GM19397 (cell line): ENCODE measurements at regions not wholly inside any gene's neighbourhood (a gene's known extent, or its start where the extent isn't known, plus 50 kb on each side); places are given as distances from the start of the nearest gene placed in this dataset.

Source experiments
- ATAC-seq: cut with Tn5 transposase; IDR thresholded peaks from one replicate; pipeline ENCODE4 v1.9.1; 2021; ENCODE audit warnings: mild to moderate bottlenecking, moderate library complexity; ENCODE audit not compliant: unreplicated experiment

GRCh38 chr2:193566276-193566675 lies 1371.5 kb upstream of the TMEFF2 start:
- no peak for ATAC-seq

DNA sequence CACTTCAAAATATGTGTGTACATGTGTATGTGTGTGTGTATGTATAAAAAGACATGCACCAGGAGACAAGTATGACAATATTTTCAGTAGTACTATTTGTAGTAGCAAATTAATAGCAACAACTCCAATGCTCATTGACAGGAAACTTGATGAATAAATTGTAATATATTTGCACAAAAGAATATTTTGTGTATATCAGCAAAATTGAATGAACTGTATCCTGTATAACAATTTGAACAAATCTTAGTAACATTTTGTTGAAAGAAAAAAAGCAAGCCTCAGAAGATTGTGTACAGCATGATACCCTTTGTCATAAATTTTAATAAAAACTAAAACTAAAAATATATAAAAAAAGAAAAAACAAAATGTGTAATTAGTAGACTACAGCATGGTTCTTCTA lies 1367.3 kb upstream of the TMEFF2 start:
- no peak for ATAC-seq

DNA sequence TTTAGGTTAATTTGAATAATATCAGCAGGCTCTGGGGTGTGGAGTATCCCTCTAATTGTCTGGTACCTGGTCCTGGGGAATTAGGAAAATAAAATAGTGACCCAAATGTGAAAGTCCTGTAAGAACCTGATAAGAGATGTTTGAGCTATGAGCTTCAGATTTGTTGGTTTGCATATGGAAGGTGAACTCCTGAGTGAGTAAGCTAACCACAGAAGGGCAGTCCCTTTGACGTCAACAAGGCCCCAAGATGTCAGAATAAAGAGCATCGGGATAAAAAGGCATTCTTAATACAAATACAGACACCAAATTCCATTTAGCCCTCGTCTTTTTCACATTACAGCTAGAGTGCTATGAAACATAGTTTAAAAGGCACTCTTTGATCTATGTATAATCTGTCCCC lies 1366.3 kb upstream of the TMEFF2 start:
- peak; percentile 47 for ATAC-seq

DNA sequence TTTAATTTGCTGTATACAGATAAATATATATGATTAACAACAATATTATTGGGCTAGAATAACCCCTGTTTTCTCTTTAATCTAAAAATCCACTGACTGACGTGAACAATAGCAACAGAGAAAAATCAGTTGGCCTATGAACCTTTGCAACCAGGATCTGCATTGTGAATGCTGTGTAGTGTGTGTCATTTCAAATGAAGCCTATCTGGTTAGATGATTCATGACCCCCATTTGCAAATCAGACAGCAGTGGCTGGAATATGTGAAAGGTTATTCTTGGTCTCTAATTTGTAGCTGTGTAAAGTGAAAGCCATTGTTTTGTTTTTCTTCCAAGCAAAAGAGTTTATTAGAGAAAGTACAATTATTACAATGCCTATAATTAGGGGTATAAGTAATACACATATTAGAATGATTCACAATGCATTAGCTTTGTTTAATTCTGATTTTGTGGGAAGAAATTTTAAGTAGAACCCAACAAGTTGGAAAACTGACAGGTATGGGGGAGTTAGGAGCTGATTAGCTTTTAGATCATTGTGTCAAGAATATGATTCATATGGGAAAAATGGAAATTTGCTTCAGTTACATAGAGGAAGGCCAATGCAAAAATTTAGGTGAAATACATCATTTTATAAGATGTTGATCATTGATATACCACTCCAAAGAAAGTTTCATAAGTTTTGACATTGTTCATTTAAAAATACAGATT lies 1362.2 kb upstream of the TMEFF2 start:
- no peak for ATAC-seq

DNA sequence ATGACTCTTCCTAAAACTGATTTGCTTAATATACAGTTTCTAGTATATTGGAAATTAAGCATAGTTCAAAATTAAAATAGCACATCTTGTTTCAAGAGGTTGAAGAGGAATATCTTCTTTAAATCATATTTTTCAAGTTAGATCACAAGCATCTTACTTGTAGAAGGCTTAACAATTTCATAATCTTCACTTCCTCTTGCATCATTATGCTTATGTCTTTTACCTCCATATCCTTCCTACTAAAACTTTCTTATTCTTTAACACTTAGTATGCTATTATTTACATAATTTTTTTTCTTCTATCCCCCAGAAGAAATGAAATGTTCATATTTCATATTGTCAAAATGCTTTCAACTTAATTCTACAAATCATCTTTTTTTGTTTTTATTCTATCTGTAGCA lies 1354.9 kb upstream of the TMEFF2 start:
- no peak for ATAC-seq

- peak; percentile 48 for ATAC-seq
Measured at GRCh38 chr2:193542762-193543161, 1348.0 kb upstream of the TMEFF2 start.

DNA sequence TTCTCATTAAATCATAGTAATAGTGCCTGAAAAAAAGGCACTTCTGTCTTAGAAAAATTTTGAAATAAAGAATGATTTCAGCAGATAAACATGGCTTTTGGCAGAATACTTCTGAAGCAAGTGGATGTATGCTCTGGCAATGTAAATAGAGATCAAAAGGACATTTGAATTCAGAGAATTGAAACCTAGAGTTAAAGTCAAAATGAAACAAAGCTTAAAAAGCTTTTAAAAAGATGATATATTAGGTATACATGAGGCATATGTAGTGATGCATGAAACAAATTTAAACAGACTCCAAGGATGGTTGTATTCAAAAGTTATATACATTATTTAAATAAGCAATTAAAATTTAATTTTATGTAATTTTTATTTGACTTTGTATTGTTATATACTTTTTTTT lies 1344.5 kb upstream of the TMEFF2 start:
- ATAC-seq = peak; percentile 87

DNA sequence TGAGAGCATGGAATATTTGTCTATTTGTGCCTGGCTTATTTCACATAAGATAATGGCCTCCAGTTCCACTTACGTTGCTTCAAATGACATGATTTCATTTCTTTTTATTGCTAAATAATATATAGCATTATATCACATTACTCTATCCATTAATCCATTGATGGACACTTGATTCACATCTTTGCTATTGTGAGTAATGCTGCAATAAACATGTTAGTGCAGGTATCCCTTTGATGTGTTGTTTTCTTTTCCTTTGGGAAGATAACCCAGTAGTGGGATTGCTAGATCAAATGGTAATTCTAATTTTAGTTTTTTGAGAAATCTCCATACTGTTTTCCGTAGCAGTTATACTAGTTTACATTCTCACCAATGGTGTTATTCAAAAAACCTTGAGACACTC lies 1343.3 kb upstream of the TMEFF2 start:
- no peak for ATAC-seq

GRCh38 chr2:193537531-193537930 lies 1342.8 kb upstream of the TMEFF2 start:
- no peak for ATAC-seq

DNA sequence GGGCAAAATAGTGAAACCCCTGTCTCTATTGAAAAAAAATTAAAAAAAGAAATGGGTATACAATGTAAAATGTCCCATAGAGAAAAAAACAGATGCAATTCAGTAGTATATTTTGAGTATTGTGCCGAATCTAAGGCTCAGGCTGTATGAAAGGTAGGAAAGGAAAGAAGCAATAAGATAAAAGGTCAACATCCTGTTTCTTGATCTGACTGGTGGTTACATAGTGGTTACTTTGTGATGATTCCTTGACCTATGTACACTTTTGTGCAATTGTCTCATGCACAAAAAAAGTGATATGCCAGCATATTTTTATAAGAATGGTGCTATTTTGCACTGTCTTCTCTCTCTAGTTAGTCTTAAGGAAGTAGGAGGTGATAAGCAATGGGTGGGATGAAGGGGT lies 1333.7 kb upstream of the TMEFF2 start:
- no peak for ATAC-seq

GRCh38 chr2:193527146-193527545 lies 1332.4 kb upstream of the TMEFF2 start:
- no peak for ATAC-seq

- no peak for ATAC-seq
Measured at GRCh38 chr2:193523662-193524061, 1328.9 kb upstream of the TMEFF2 start.

GRCh38 chr2:193521523-193521922 lies 1326.8 kb upstream of the TMEFF2 start:
- no peak for ATAC-seq

- ATAC-seq = no peak
Measured at GRCh38 chr2:193520709-193521458, 1326.2 kb upstream of the TMEFF2 start.

DNA sequence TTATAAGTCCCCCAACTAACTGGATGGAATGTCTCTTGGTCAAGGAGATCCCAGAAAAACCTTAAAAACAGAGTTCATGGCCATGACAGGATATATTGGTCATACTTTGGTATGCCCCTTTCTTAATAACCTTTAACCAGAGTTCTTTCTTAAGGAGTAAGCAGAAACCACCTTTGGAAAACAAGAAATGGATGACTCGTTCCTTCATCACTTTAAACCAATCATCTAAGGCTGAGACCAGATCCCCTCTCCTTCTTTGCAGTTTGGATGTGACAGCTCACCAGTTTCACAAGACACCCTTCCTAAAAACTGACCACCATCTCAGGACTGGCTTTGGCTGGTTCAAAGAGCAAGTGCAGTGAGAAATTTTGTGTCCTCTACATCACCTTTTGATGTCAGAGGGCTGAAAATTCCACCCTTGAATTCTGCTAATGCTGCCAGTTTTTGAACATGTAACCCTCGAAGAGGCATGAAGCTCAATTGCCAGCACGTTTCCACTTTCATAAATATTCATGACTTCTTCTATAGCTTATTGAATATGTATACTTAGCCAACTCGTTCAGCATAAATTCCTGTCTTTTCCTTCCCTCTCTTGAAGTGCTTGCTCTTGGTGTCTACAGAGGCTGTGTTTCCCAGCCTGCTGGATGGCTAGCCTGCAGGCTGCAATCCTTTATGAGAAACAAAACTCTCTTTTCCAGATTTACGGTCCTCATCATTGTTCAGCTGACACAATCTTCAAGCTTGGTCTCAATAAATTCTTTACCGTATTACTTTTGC lies 1323.5 kb upstream of the TMEFF2 start:
- no peak for ATAC-seq

GRCh38 chr2:193517615-193518014 lies 1322.9 kb upstream of the TMEFF2 start:
- ATAC-seq = no peak

DNA sequence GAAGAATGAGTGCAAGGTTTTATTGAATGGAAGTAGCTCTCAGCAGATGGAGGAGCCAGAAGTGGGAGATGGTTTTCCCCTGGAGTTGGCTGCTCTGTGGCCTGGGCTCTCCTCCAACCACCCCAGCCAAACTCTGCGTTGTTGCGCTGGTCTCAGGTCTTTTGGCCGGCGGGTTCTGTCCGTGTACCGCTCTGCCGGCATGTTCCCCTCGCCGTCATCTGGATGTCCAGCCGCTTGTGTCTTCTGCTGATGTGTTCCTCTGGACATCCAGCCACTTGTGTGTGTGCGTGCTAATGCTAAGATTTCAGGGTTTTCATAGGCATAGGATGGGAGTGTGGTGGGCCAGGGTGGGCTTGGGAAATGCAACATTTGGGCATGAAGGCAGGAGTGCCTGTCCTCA lies 1311.3 kb upstream of the TMEFF2 start:
- ATAC-seq = no peak

GRCh38 chr2:193505620-193506019 lies 1310.9 kb upstream of the TMEFF2 start:
- ATAC-seq = no peak

DNA sequence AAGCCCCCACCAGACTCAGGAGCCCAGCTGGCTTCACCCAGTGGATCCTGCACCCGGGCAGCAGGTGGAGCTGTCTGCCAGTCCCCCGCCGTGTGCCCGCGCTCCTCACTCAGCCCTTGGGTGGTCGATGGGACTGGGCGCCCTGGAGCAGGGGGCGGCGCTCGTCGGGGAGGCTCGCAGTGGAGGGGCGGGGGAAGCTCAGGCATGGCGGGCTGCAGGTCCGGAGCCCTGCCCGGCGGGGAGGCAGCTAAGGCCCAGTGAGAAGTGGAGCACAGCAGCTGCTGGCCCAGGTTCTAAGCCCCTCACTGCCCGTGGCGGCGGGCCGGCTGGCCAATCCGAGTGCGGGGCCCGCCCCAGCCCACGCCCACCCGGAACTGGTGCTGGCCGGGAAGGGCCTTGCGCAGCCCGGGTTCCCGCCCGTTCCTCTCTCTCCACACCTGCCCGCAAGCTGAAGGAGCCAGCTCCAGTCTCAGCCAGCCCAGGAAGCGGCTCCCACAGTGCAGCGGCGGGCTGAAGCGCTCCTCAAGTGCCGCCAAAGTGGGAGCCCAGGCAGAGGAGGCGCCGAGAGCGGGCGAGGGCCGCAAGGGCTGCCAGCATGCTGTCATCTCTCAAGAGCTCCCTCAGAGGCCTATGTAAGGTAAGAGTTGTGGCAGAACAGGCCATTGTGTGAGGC lies 1307.8 kb upstream of the TMEFF2 start:
- no peak for ATAC-seq

DNA sequence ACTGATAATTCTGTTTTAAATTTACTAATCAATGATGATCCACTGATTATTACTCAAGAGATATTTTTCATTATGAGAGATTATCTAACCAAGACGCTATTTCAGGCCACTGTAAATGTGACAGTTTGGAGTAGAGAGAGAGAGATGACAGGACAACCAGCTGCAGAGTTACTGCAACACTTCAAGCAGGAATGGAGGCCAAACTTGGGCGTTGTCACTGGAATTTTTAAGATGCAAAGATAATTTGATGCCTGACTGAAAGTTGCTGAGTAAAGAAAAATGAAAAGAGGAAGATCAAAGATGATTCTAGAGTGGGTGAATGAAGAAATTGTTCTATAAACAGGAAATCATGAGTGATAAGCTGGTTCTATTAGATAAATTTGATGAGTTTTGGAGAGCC lies 1302.1 kb upstream of the TMEFF2 start:
- ATAC-seq = no peak

DNA sequence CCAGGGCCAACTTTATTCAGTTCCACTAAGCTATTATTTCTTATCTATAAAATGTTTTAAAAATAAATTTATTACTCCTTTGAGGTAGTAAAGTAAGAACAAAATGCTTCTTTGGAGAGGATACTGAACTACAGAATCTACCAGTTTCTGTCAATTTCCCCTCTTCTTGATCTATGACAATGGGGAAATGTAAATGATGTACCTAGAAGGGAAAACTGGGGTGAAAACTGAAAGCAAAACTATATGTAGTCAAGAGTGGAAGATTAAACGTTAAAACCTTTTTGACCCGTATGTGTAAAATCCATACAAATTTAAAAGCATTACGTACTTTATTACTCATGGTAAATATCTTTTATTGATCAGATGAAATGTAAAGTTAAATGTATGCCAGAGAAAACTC lies 1287.8 kb upstream of the TMEFF2 start:
- peak; percentile 95 for ATAC-seq
